HG02610 (cell line): ENCODE measurements at regions not wholly inside any gene's neighbourhood (a gene's known extent, or its start where the extent isn't known, plus 50 kb on each side); places are given as distances from the start of the nearest gene placed in this dataset.
"Not testable (repeated sequence)": the region's sequence is repeated elsewhere in the genome, so short reads cannot be mapped to it uniquely, and the experiment has no call there.

Source experiments
- ATAC-seq: cut with Tn5 transposase; IDR thresholded peaks from one replicate; pipeline ENCODE4 v1.9.1; 2021; ENCODE audit warnings: mild to moderate bottlenecking, moderate library complexity; ENCODE audit not compliant: unreplicated experiment

GRCh38 chr3:166118049-166118448 is 280.8 kb upstream of the BCHE start:
- no peak for ATAC-seq

- ATAC-seq: no peak
These were observed 277.2 kb upstream of the BCHE start for GRCh38 chr3:166114448-166114847.

GRCh38 chr3:166111562-166111961 is 274.3 kb upstream of the BCHE start:
- no peak for ATAC-seq

GRCh38 chr3:166110102-166110501 is 272.9 kb upstream of the BCHE start:
- ATAC-seq: no peak

GRCh38 chr3:166104938-166105337 is 267.7 kb upstream of the BCHE start:
- ATAC-seq: no peak

- ATAC-seq: no peak
These were observed 263.5 kb upstream of the BCHE start for GRCh38 chr3:166100730-166101129.

GRCh38 chr3:166089575-166089974 is 252.4 kb upstream of the BCHE start:
- ATAC-seq: no peak

GRCh38 chr3:166085164-166085856 is 248.1 kb upstream of the BCHE start:
- no peak for ATAC-seq

GRCh38 chr3:166080096-166080495 is 242.9 kb upstream of the BCHE start:
- ATAC-seq: no peak

- ATAC-seq: no peak
These were observed 234.6 kb upstream of the BCHE start for GRCh38 chr3:166071831-166072230.

GRCh38 chr3:166064476-166064875 is 227.3 kb upstream of the BCHE start:
- no peak for ATAC-seq

- ATAC-seq: no peak
These were observed 223.7 kb upstream of the BCHE start for GRCh38 chr3:166060789-166061479.

GRCh38 chr3:166052440-166052839 is 215.2 kb upstream of the BCHE start:
- ATAC-seq: no peak

- no peak for ATAC-seq
These were observed 192.3 kb upstream of the BCHE start for GRCh38 chr3:166029507-166029906.

GRCh38 chr3:166013073-166013679 is 176.0 kb upstream of the BCHE start:
- no peak for ATAC-seq

GRCh38 chr3:166011771-166012170 is 174.5 kb upstream of the BCHE start:
- no peak for ATAC-seq

GRCh38 chr3:166005126-166005525 is 167.9 kb upstream of the BCHE start:
- ATAC-seq: no peak

- ATAC-seq: no peak
These were observed 157.1 kb upstream of the BCHE start for GRCh38 chr3:165994293-165994692.

- no peak for ATAC-seq
These were observed 147.4 kb upstream of the BCHE start for GRCh38 chr3:165984589-165984988.

GRCh38 chr3:165983284-165983683 is 146.1 kb upstream of the BCHE start:
- ATAC-seq: no peak

- ATAC-seq: no peak
These were observed 144.1 kb upstream of the BCHE start for GRCh38 chr3:165981318-165981717.

- not testable (repeated sequence) for ATAC-seq
These were observed 123.6 kb upstream of the BCHE start for GRCh38 chr3:165960825-165961224.
